HG02938 (cell line): ENCODE measurements at regions not wholly inside any gene's neighbourhood (a gene's known extent, or its start where the extent isn't known, plus 50 kb on each side); places are given as distances from the start of the nearest gene placed in this dataset.

Source experiments
- ATAC-seq: cut with Tn5 transposase; IDR thresholded peaks from one replicate; pipeline ENCODE4 v1.9.1; 2021; ENCODE audit warnings: mild to moderate bottlenecking, moderate library complexity; ENCODE audit not compliant: unreplicated experiment

- ATAC-seq: no peak
Measured at GRCh38 chr5:129821477-129822131, 73.7 kb downstream of the MINAR2 start.

GRCh38 chr5:129830288-129830687, 74.0 kb upstream of the CHSY3 start:
- no peak for ATAC-seq

DNA sequence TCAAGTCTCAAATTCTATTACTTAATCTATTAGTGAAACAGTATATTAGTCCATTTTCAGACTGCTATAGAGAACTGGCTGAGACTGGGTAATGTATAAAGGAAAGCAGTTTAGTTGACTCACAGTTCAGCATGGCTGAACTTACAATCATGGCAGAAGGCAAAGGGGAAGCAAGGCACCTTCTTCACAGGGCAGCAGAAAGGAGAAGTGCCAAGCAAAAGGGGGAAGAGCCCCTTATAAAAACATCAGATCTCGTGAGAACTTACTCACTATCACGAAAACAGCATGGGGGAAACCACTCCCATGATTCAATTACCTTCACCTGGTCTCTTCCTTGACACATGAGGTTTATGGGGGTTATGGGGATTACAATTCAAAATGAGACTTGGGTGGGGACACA, 67.9 kb upstream of the CHSY3 start:
- no peak for ATAC-seq

GRCh38 chr5:129844764-129845163, 59.5 kb upstream of the CHSY3 start:
- ATAC-seq: no peak

- ATAC-seq: peak; percentile 96
Measured at GRCh38 chr5:129852747-129853352, 51.4 kb upstream of the CHSY3 start.

GRCh38 chr5:129853588-129853987, 50.7 kb upstream of the CHSY3 start:
- ATAC-seq: no peak
